K562 (cell line): ENCODE measurements at regions not wholly inside any gene's neighbourhood (a gene's known extent, or its start where the extent isn't known, plus 50 kb on each side); places are given as distances from the start of the nearest gene placed in this dataset.

Source experiments
- ATAC-seq: fragments of 200-7000 bp; cut with Tn5 transposase; 3 replicates; pipeline ENCODE4 v1.9.1; 2020; ENCODE audit warnings: moderate library complexity
- BruUV-seq: library from RNA; stranded (reverse); fragments of 400-500 nt; replicated peaks from 2 replicates; lab custom pipeline; 2021; lab: Mats Ljungman, UMichigan
- CTCF ChIA-PET: fragments of 300-600 bp; formaldehyde crosslinking; extraction: SDS; loops from one replicate; lab custom pipeline; 2021; ENCODE audit warnings: low intra/inter-chr PET ratio; lab: Yijun Ruan, JAX
- POLR2A ChIA-PET: fragments of 300-600, 350-650 bp; sonication (Branson Sonifier 250); formaldehyde crosslinking; extraction: SDS; loops from one replicate; lab custom pipeline; 2021; ENCODE audit warnings: antibody characterized with exemption, inconsistent platforms; lab: Yijun Ruan, JAX
- DNase-seq, 4 experiments: peaks; one replicate each; pipeline versions ENCODE4 v3.0.0 to v3.0.0-alpha.2; 2011 to 2018; ENCODE audit warnings: low spot score in 3 of 4, mixed read lengths in 3 of 4; ENCODE audit errors: extremely low read depth in 1 of 4
- FAIRE-seq: peaks from 2 replicates; lab custom pipeline; 2011; peaks lifted over from hg19 to GRCh38; lab: Jason Lieb, UNC
- H2AFZ ChIP-seq: 2 replicates; pipeline ENCODE4 v1.6.0; 2011; ENCODE audit warnings: low read depth, low read length, control low read depth, inconsistent platforms
- H3K27ac ChIP-seq: fragments of 200-600 bp; 3 replicates; pipeline ENCODE4 v1.8.0; 2011; ENCODE audit warnings: low read depth, mild to moderate bottlenecking, control low read depth, inconsistent platforms, low read length, moderate library complexity, mixed read lengths; ENCODE audit errors: extremely low read depth
- H3K27me3 ChIP-seq, 2 experiments: fragments of 300-600 bp in 1 of 2; 2 replicates in 1 of 2; 3 replicates in 1 of 2; pipeline versions ENCODE4 v1.6.0 to v1.8.0; 2011; ENCODE audit warnings: inconsistent platforms in 2 of 2, low read length in 2 of 2, mild to moderate bottlenecking in 1 of 2, mixed read lengths in 1 of 2, moderate library complexity in 1 of 2; ENCODE audit not compliant: control insufficient read depth in 2 of 2, insufficient read depth in 2 of 2
- H3K36me3 ChIP-seq: fragments of 300-600 bp; 3 replicates; pipeline ENCODE4 v1.8.0; 2011; ENCODE audit warnings: mild to moderate bottlenecking, low read length, inconsistent platforms; ENCODE audit not compliant: control insufficient read depth, insufficient read depth
- H3K4me1 ChIP-seq, 2 experiments: fragments of 200-600 bp in 1 of 2; replicated peaks in 1 of 2; 2 replicates in 1 of 2; 3 replicates in 1 of 2; pipeline versions ENCODE4 v1.5.1 to v1.8.0; 2011; ENCODE audit warnings: inconsistent platforms in 2 of 2, low read length in 2 of 2, mild to moderate bottlenecking in 1 of 2, mixed read lengths in 1 of 2, moderate library complexity in 1 of 2; ENCODE audit not compliant: control insufficient read depth in 2 of 2, insufficient read depth in 2 of 2
- H3K4me2 ChIP-seq: 2 replicates; pipeline ENCODE4 v1.6.1; 2011; ENCODE audit warnings: low read length, control low read depth, inconsistent platforms, mixed read lengths; ENCODE audit not compliant: insufficient read depth
- H3K4me3 ChIP-seq: fragments of 200-600 bp; sonication (generic), shearing (Covaris generic); 2 replicates; pipeline ENCODE4 v1.5.1; 2016; ENCODE audit warnings: control low read depth, inconsistent platforms
- H3K79me2 ChIP-seq: fragments of 200-600 bp; 3 replicates; pipeline ENCODE4 v1.8.0; 2011; ENCODE audit warnings: low read length, inconsistent platforms; ENCODE audit not compliant: control insufficient read depth, insufficient read depth
- H3K9ac ChIP-seq, 2 experiments: 2 replicates each; pipeline versions ENCODE4 v1.6.0 to v1.6.1; 2011; ENCODE audit warnings: low read depth in 2 of 2, low read length in 2 of 2, control low read depth in 1 of 2, inconsistent platforms in 1 of 2, mild to moderate bottlenecking in 1 of 2, mixed read lengths in 1 of 2; ENCODE audit not compliant: insufficient read depth in 1 of 2
- H3K9me1 ChIP-seq: one replicate; pipeline ENCODE4 v1.6.0; 2011; ENCODE audit warnings: inconsistent platforms, mild to moderate bottlenecking, low read length, moderate library complexity; ENCODE audit not compliant: control insufficient read depth, insufficient read depth
- H3K9me3 ChIP-seq: replicated peaks from 2 replicates; pipeline ENCODE4 v1.5.1; 2011; ENCODE audit warnings: low read depth, low read length, inconsistent platforms; ENCODE audit not compliant: control insufficient read depth, insufficient read depth
- H4K20me1 ChIP-seq: replicated peaks from 2 replicates; pipeline ENCODE4 v1.6.1; 2011; ENCODE audit warnings: low read length, inconsistent platforms, mixed read lengths; ENCODE audit not compliant: control insufficient read depth, insufficient read depth
- CBX5 ChIP-seq: IDR thresholded peaks from 2 replicates; pipeline ENCODE4 v1.6.1; 2014; ENCODE audit warnings: low read depth, borderline replicate concordance
- KLF10 ChIP-seq: fragments of 250-450 bp; sonication (Bioruptor Pico); IDR thresholded peaks from 2 replicates; pipeline ENCODE4 v1.6.1; 2021; ENCODE audit warnings: matching md5 sums
- RAD51 ChIP-seq: fragments of 450-650 bp; IDR thresholded peaks from 2 replicates; pipeline ENCODE4 v1.7.1; 2016; ENCODE audit warnings: low read depth, mild to moderate bottlenecking, borderline replicate concordance
- RUNX1 ChIP-seq: sonication (generic); IDR thresholded peaks from 2 replicates; pipeline ENCODE4 v1.6.1; 2016; ENCODE audit warnings: antibody characterized with exemption, low read depth
- SMAD1 ChIP-seq: fragments of 150-350 bp; IDR thresholded peaks from 2 replicates; pipeline ENCODE4 v1.6.1; 2014; ENCODE audit warnings: low read length, low read depth; ENCODE audit not compliant: partially characterized antibody
- SMC3 ChIP-seq: conservative IDR thresholded peaks from 2 replicates; pipeline ENCODE4 v1.6.1; 2011; ENCODE audit warnings: low read depth, low read length, improper control_type of control experiment; ENCODE audit not compliant: insufficient read depth
- ZNF324 ChIP-seq: fragments of 250-450 bp; sonication (Bioruptor Pico); IDR thresholded peaks from 2 replicates; pipeline ENCODE4 v1.4.0; 2020; ENCODE audit warnings: mild to moderate bottlenecking
- ZNF77 ChIP-seq: fragments of 250-450 bp; sonication (Bioruptor Pico); IDR thresholded peaks from 2 replicates; pipeline ENCODE4 v1.5.0; 2020
- WGBS: fragments of 100-300 bp; shearing (Covaris generic); methylation state at CpG from one replicate; pipeline ENCODE4 v1.1.6; 2016; ENCODE audit warnings: low coverage, mixed read lengths; ENCODE audit not compliant: insufficient coverage; ENCODE audit errors: missing lambda C conversion rate; 5-methylcytosine and 5-hydroxymethylcytosine counted together
- in situ Hi-C: fragments of 300-500 bp; cut with MboI; formaldehyde crosslinking; loops from 4 replicates; pipeline ENCODE4 v1.15.0; 2018; ENCODE audit warnings: inconsistent platforms, mixed read lengths
- intact Hi-C: fragments of 100-400 bp; cut with micrococcal nuclease; formaldehyde crosslinking; loops from 2 replicates; pipeline ENCODE4 v1.14.2; 2022

- Histone ChIP-seq H3K4me3 (no peak overlapping the region), H3K27ac (no peak overlapping the region), H3K4me1 (no peaks in the 10 kb centered on the region), H3K27me3 (peaks cover 17 to 40% of the 10 kb centered on the region in 2 experiments), H3K4me2 (no peak overlapping the region), H3K9me3 (no peaks in the 10 kb centered on the region; the same call in 1 of the 2 replicates), H4K20me1 (0 out of 2 replicates have a peak, but pooled peaks cover 3% of the 10 kb centered on the region), H3K36me3 (no peaks in the 10 kb centered on the region), H2AFZ (no peak overlapping the region), H3K9ac (no peak overlapping the region), H3K9me1 (no peaks in the 10 kb centered on the region), H3K79me2 (no peaks in the 10 kb centered on the region)
- ChIA-PET POLR2A (interaction anchor here (0.9 to 2.1 kb wide), 3 partner anchors 8 to 29 kb away, joined by 3 to 6 read pairs (median 3); no protein-coding TSS in a partner anchor), CTCF (no interaction called here)
- ATAC-seq (no peak), FAIRE-seq (no peak), DNase-seq (no peak)
- TF ChIP-seq RAD51 (no peak), ZNF324 (CRISPR knock-in tag) (no peak), RUNX1 (no peak), ZNF77 (CRISPR knock-in tag) (no peak), CBX5 (no peak), KLF10 (CRISPR knock-in tag) (no peak), SMAD1 (no peak), SMC3 (no peak)
- in situ Hi-C loops (no loop called here), intact Hi-C loops (no loop called here)
- no TSS peak for BruUV-seq
- 1% methylated on average over 18 of the region's 18 CpGs for WGBS
These were observed 115.5 kb downstream of the ERMARD start for GRCh38 chr6:169866668-169867521.
